IMR-90 (cell line): ENCODE measurements at regions not wholly inside any gene's neighbourhood (a gene's known extent, or its start where the extent isn't known, plus 50 kb on each side); places are given as distances from the start of the nearest gene placed in this dataset.

Source experiments
- ATAC-seq: fragments of 200-7000 bp; cut with Tn5 transposase; 2 replicates; pipeline ENCODE4 v1.9.1; 2020; ENCODE audit warnings: low read depth, mild to moderate bottlenecking, moderate library complexity
- BruUV-seq: library from RNA; stranded (reverse); fragments of 400-500 nt; replicated peaks from 2 replicates; lab custom pipeline; 2021; lab: Mats Ljungman, UMichigan
- CTCF ChIA-PET: fragments of 300-600 bp; formaldehyde crosslinking; extraction: SDS; loops from one replicate; lab custom pipeline; 2021; ENCODE audit warnings: antibody characterized with exemption; lab: Yijun Ruan, JAX
- POLR2A ChIA-PET: fragments of 300-600 bp; sonication (Branson Sonifier 250); formaldehyde crosslinking; loops from one replicate; lab custom pipeline; 2022; ENCODE audit warnings: antibody characterized with exemption; ENCODE audit not compliant: unreplicated experiment; lab: Charles Lee
- DNase-seq: peaks from one replicate; pipeline ENCODE4 v3.0.0; 2013
- H2AFZ ChIP-seq: replicated peaks from 2 replicates; pipeline ENCODE3; 2013; ENCODE audit warnings: low read length, mild to moderate bottlenecking; ENCODE audit not compliant: poor library complexity
- H2AK5ac ChIP-seq: 2 replicates; pipeline ENCODE4 v1.6.1; 2013; ENCODE audit warnings: low read depth, low read length, inconsistent platforms
- H2AK9ac ChIP-seq: replicated peaks from 2 replicates; pipeline ENCODE3; 2013; ENCODE audit warnings: mild to moderate bottlenecking, low read depth, low read length, moderate library complexity; ENCODE audit not compliant: poor library complexity
- H2BK120ac ChIP-seq: 2 replicates; pipeline ENCODE4 v1.6.1; 2013; ENCODE audit warnings: low read depth, low read length, inconsistent platforms
- H2BK15ac ChIP-seq: 3 replicates; pipeline ENCODE4 v1.6.1; 2013; ENCODE audit warnings: low read depth, low read length, inconsistent platforms
- H2BK20ac ChIP-seq: 2 replicates; pipeline ENCODE4 v1.6.1; 2013; ENCODE audit warnings: low read depth, mild to moderate bottlenecking, inconsistent platforms, low read length, moderate library complexity
- H2BK5ac ChIP-seq: 2 replicates; pipeline ENCODE4 v1.6.1; 2013; ENCODE audit warnings: mild to moderate bottlenecking, low read depth, low read length, inconsistent platforms; ENCODE audit not compliant: poor library complexity, severe bottlenecking
- H3K14ac ChIP-seq: replicated peaks from 2 replicates; pipeline ENCODE4 v1.6.1; 2013; ENCODE audit warnings: low read depth, low read length, inconsistent platforms
- H3K18ac ChIP-seq: 2 replicates; pipeline ENCODE4 v1.6.1; 2013; ENCODE audit warnings: low read depth, low read length, control low read depth
- H3K23ac ChIP-seq: 2 replicates; pipeline ENCODE4 v1.6.1; 2013; ENCODE audit warnings: low read depth, low read length, inconsistent platforms
- H3K27ac ChIP-seq: 2 replicates; pipeline ENCODE4 v1.5.1; 2013; ENCODE audit warnings: mild to moderate bottlenecking, control low read depth, low read length; ENCODE audit not compliant: insufficient read depth
- H3K27me3 ChIP-seq: 2 replicates; pipeline ENCODE4 v1.6.1; 2013; ENCODE audit warnings: low read length; ENCODE audit not compliant: control insufficient read depth, insufficient read depth
- H3K36me3 ChIP-seq: 2 replicates; pipeline ENCODE4 v1.6.1; 2013; ENCODE audit warnings: low read length, mixed read lengths; ENCODE audit not compliant: control insufficient read depth, insufficient read depth
- H3K4ac ChIP-seq: 2 replicates; pipeline ENCODE4 v1.6.1; 2013; ENCODE audit warnings: low read depth, low read length, inconsistent platforms
- H3K4me1 ChIP-seq: 2 replicates; pipeline ENCODE4 v1.6.1; 2013; ENCODE audit warnings: low read length, mixed read lengths; ENCODE audit not compliant: control insufficient read depth, insufficient read depth
- H3K4me2 ChIP-seq: 2 replicates; pipeline ENCODE4 v1.6.1; 2013; ENCODE audit warnings: low read depth, mild to moderate bottlenecking, control low read depth, low read length, moderate library complexity
- H3K4me3 ChIP-seq: 2 replicates; pipeline ENCODE4 v1.5.1; 2013; ENCODE audit warnings: low read depth, mild to moderate bottlenecking, control low read depth, low read length, moderate library complexity; ENCODE audit not compliant: insufficient read depth
- H3K56ac ChIP-seq: 2 replicates; pipeline ENCODE4 v1.6.1; 2013; ENCODE audit warnings: low read length, inconsistent platforms; ENCODE audit not compliant: insufficient read depth; ENCODE audit errors: extremely low read depth
- H3K79me1 ChIP-seq, 2 experiments: 2 replicates each; pipeline ENCODE4 v1.6.1; 2013; ENCODE audit warnings: low read length in 2 of 2, inconsistent platforms in 1 of 2, low read depth in 1 of 2
- H3K9ac ChIP-seq: 2 replicates; pipeline ENCODE4 v1.6.1; 2013; ENCODE audit warnings: low read depth, low read length, control low read depth
- H3K9me1 ChIP-seq: 2 replicates; pipeline ENCODE4 v1.6.1; 2013; ENCODE audit warnings: low read length, inconsistent platforms; ENCODE audit not compliant: insufficient read depth
- H3K9me3 ChIP-seq: 2 replicates; pipeline ENCODE4 v1.6.1; 2013; ENCODE audit warnings: low read length; ENCODE audit not compliant: control insufficient read depth, insufficient read depth
- H4K20me1 ChIP-seq: 2 replicates; pipeline ENCODE4 v1.6.1; 2013; ENCODE audit warnings: low read length, inconsistent platforms; ENCODE audit not compliant: insufficient read depth
- H4K5ac ChIP-seq: 2 replicates; pipeline ENCODE4 v1.6.1; 2013; ENCODE audit warnings: mild to moderate bottlenecking, low read depth, low read length, control low read depth
- H4K8ac ChIP-seq, 2 experiments: 2 replicates each; pipeline ENCODE4 v1.6.1; 2013; ENCODE audit warnings: low read depth in 2 of 2, low read length in 2 of 2, control low read depth in 1 of 2, inconsistent platforms in 1 of 2
- H4K91ac ChIP-seq: 2 replicates; pipeline ENCODE4 v1.6.1; 2013; ENCODE audit warnings: low read depth, low read length, inconsistent platforms; ENCODE audit not compliant: insufficient read depth
- BHLHE40 ChIP-seq: fragments of 150-350 bp; IDR thresholded peaks from 2 replicates; pipeline ENCODE4 v1.6.1; 2016; ENCODE audit warnings: mild to moderate bottlenecking, low read depth, low read length
- CHD1 ChIP-seq: IDR thresholded peaks from 2 replicates; pipeline ENCODE4 v1.6.1; 2012; ENCODE audit warnings: low read depth, low read length, improper control_type of control experiment
- FOS ChIP-seq: fragments of 150-350 bp; IDR thresholded peaks from 2 replicates; pipeline ENCODE4 v1.6.1; 2016; ENCODE audit warnings: low read depth, low read length
- NFE2L2 ChIP-seq: fragments of 150-350 bp; IDR thresholded peaks from 2 replicates; pipeline ENCODE4 v1.6.1; 2016; ENCODE audit warnings: low read depth, mild to moderate bottlenecking, low read length
- POLR2A ChIP-seq: IDR thresholded peaks from 2 replicates; pipeline ENCODE4 v1.6.1; 2012; ENCODE audit warnings: mild to moderate bottlenecking, low read depth, low read length
- RAD21 ChIP-seq: IDR thresholded peaks from 2 replicates; pipeline ENCODE4 v1.6.1; 2012; ENCODE audit warnings: low read length, improper control_type of control experiment
- SMC3 ChIP-seq: fragments of 150-350 bp; IDR thresholded peaks from 2 replicates; pipeline ENCODE4 v1.6.1; 2016; ENCODE audit warnings: low read depth, mild to moderate bottlenecking, antibody characterized with exemption, low read length, moderate library complexity
- USF2 ChIP-seq: fragments of 150-350 bp; IDR thresholded peaks from 2 replicates; pipeline ENCODE4 v1.6.1; 2017; ENCODE audit warnings: mild to moderate bottlenecking, antibody characterized with exemption, low read length, low read depth
- WGBS, 2 experiments: methylation state at CpG; one replicate each; pipeline versions ENCODE4 v1.1.5 to v1.1.7; 2013; ENCODE audit warnings: missing lambda C conversion rate in 2 of 2; ENCODE audit not compliant: insufficient read length in 1 of 2; ENCODE audit errors: extremely low coverage in 2 of 2; 5-methylcytosine and 5-hydroxymethylcytosine counted together
- dilution Hi-C: fragments of 300-500 bp; cut with HindIII; formaldehyde crosslinking; loops from one replicate; pipeline ENCODE4 v1.14.3; 2018; ENCODE audit warnings: low sequenced_read_pairs; ENCODE audit not compliant: unreplicated experiment
- in situ Hi-C: fragments of 300-500 bp; cut with MboI; formaldehyde crosslinking; loops from 3 replicates; pipeline ENCODE4 v1.14.3; 2019; ENCODE audit warnings: low sequenced_read_pairs, inconsistent platforms, mixed read lengths
- intact Hi-C: fragments of 100-400 bp; cut with micrococcal nuclease; formaldehyde crosslinking; loops from 2 replicates; pipeline ENCODE4 v1.10.0; 2022

GRCh38 chr18:38019292-38019691 is 453.7 kb upstream of the CELF4 start:
- no peak overlapping the region for H3K4me2 ChIP-seq
- ATAC-seq = no peak
- ChIA-PET POLR2A (no interaction called here), CTCF (no interaction called here)
- no TSS peak for BruUV-seq
- H3K4ac ChIP-seq = no peak overlapping the region
- H3K9me3 ChIP-seq = peaks cover 6% of the 10 kb centered on the region
- no peak overlapping the region for H3K56ac ChIP-seq
- no peak overlapping the region for H2BK20ac ChIP-seq
- H2BK5ac ChIP-seq = no peak overlapping the region
- no peaks in the 10 kb centered on the region for H3K4me1 ChIP-seq
- no peak overlapping the region for H2AK5ac ChIP-seq
- no peak for DNase-seq
- no peak overlapping the region for H3K9ac ChIP-seq
- intact Hi-C loops (no loop called here), in situ Hi-C loops (no loop called here), dilution Hi-C loops (no loop called here)
- no peak overlapping the region for H4K8ac ChIP-seq
- H2AFZ ChIP-seq = no peak overlapping the region
- H2BK15ac ChIP-seq = no peak overlapping the region
- no peak for TF ChIP-seq CHD1
- no peak for TF ChIP-seq NFE2L2
- no peak for TF ChIP-seq BHLHE40
- TF ChIP-seq SMC3 = no peak
- no peak for TF ChIP-seq FOS
- TF ChIP-seq USF2 = no peak
- no peak for TF ChIP-seq POLR2A
- no peak for TF ChIP-seq RAD21
- H3K14ac ChIP-seq = no peak overlapping the region
- no peaks in the 10 kb centered on the region for H4K20me1 ChIP-seq
- H3K27me3 ChIP-seq = no peaks in the 10 kb centered on the region
- H3K9me1 ChIP-seq = no peaks in the 10 kb centered on the region
- no peak overlapping the region for H3K4me3 ChIP-seq
- H4K5ac ChIP-seq = no peak overlapping the region
- H3K36me3 ChIP-seq = no peaks in the 10 kb centered on the region
- no CpG with 5 or more reads among the region's 2 CpGs for WGBS, 2 experiments
- no peak overlapping the region for H3K27ac ChIP-seq
- no peak overlapping the region for H4K91ac ChIP-seq
- no peak overlapping the region for H3K23ac ChIP-seq
- H3K79me1 ChIP-seq = no peaks in the 10 kb centered on the region
- no peak overlapping the region for H2AK9ac ChIP-seq
- no peak overlapping the region for H2BK120ac ChIP-seq
- no peak overlapping the region for H3K18ac ChIP-seq
